Skin epidermis (tissue), 12 donors: ENCODE measurements at regions not wholly inside any gene's neighbourhood (a gene's known extent, or its start where the extent isn't known, plus 50 kb on each side); places are given as distances from the start of the nearest gene placed in this dataset.

Experiments
- H3K27ac ChIP-seq, 21 experiments: fragments of 200-600 bp; sonication (generic) in 11 of 21; one replicate each; pipeline ENCODE4 v1.5.0; 2020; ENCODE audit warnings: mild to moderate bottlenecking in 3 of 21, inconsistent platforms in 2 of 21, moderate library complexity in 2 of 21
- H3K4me3 ChIP-seq, 7 experiments: fragments of 200-600 bp; sonication (generic) in 2 of 7; one replicate each; pipeline ENCODE4 v1.5.0; 2020; ENCODE audit warnings: inconsistent platforms in 2 of 7, mild to moderate bottlenecking in 2 of 7, moderate library complexity in 1 of 7

GRCh38 chr2:128708106-128708816 is 389.6 kb upstream of the HS6ST1 start:
- no peak overlapping the region for H3K27ac ChIP-seq
- no peak overlapping the region for H3K4me3 ChIP-seq

GRCh38 chr2:128710242-128710641 is 391.6 kb upstream of the HS6ST1 start:
- no peak overlapping the region for H3K4me3 ChIP-seq
- H3K27ac ChIP-seq: no peak overlapping the region

GRCh38 chr2:128710729-128711128 is 392.1 kb upstream of the HS6ST1 start:
- no peak overlapping the region for H3K27ac ChIP-seq
- no peak overlapping the region for H3K4me3 ChIP-seq

GRCh38 chr2:128714285-128714684 is 395.6 kb upstream of the HS6ST1 start:
- H3K27ac ChIP-seq: no peak overlapping the region

DNA sequence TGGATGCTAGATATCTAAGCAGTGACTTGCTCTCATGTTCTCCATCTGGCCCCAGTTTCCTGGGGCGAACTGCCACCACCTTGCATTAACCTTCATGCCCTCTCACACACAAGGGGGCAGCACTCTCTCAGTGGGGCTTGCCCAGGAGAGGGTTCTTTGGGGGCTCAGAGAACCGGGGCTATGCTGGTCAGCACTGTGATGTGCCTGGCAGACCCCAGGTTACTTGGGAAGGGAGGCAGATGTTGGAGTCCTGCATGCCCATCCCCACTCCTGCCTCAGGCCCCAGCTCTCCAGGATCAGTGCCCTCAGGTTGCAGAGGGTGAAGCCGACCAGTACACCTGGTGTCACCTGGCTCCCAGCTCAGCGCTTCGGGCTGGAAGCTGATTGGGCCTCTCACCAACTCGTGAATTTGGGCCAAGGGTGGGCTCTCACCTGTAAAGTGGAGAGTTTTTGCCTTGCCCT is 396.2 kb upstream of the HS6ST1 start:
- no peak overlapping the region for H3K4me3 ChIP-seq
- no peak overlapping the region for H3K27ac ChIP-seq

More at GRCh38 chr2:128714285-128714684, 395.6 kb upstream of the HS6ST1 start:
- no peak overlapping the region for H3K4me3 ChIP-seq

DNA sequence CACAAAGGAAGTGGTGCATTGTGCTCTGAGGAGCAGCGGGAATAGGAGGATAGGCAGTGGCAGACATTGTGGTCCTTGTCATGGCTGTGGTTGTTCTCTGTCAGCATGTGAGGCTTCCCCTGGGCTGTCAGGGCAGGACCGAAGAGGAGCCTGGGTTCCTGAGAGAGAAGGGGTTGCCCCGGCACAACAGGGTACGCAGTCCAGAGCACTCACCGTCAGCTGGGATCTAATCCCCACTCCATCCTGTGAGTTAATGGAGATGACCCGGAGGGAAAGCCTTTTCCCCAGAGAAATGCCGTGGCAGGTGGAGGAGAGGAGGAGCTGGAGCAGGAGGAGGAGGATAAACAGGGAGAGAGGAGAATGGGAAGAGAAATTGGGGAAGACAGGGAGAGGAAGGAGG is 396.7 kb upstream of the HS6ST1 start:
- Histone ChIP-seq H3K4me3 (no peak overlapping the region), H3K27ac (no peak overlapping the region)

DNA sequence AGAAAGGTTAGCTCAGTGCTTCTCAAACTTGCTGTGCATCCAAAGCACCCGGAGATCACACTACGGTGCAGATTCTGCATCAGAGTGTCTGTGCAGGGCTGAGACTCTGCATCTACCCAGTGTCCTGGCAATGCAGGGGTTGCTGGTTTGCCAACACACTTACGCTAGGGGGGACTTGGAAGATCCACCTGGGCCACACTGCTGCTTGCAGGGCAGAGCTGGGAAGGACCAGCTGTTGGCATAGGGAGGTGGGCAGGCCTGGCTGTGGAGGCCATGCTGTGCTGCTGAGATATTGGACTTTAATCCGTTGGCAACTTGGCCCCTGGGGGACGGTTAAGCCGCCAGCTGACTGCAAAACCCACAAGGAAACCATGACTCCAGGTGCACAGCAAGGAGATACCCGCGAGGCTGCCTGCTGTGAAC is 397.6 kb upstream of the HS6ST1 start:
- Histone ChIP-seq H3K4me3 (no peak overlapping the region), H3K27ac (no peak overlapping the region)

- Histone ChIP-seq H3K4me3 (no peak overlapping the region), H3K27ac (no peak overlapping the region)
Observed at GRCh38 chr2:128717758-128718710, 399.4 kb upstream of the HS6ST1 start.

DNA sequence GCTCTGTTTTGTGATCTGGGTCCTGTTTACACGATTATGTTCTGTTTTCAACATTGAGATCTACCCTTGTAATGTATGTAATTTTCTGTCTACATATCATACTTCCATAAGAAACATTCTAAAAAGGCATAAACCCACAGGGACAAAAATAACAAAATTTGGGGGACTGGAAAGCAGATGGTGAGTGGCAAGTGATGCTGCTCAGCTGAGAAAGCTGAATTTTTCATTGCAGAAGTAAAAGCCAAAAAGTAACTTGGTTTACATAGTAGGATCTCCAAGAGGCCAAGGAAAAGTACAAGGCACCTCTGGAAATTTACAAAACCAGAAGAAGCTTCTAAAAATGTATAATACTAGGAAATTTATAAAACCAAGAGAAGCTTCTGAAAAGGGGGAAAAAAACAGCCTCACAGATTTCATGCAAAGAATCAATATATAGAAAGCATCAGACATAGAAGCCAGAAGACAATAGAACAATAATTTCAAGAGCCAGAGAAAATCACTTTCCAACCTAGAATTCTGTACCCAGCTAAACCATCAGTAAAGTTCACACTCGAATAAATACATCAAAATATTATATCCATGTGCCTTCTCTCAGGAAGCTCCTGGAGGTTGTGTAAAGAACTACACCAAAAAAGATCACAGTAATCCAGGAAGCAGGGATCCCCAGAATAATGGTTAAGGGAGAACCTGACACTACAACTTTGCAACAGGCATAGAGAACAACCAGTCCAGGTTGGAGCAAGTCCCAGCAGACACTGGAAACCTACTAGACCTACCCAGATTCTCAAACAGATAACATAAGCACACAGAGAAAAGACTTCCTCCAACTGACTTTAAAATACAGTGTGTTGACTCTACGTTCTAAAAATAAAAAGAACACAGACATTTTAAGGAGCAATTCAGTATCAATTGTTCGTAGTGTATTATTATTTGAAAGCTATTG is 401.7 kb upstream of the HS6ST1 start:
- Histone ChIP-seq H3K4me3 (no peak overlapping the region), H3K27ac (no peak overlapping the region)

- no peak overlapping the region for H3K4me3 ChIP-seq
- no peak overlapping the region for H3K27ac ChIP-seq
Observed at GRCh38 chr2:128721096-128721495, 402.4 kb upstream of the HS6ST1 start.

- H3K4me3 ChIP-seq: no peak overlapping the region
- H3K27ac ChIP-seq: no peak overlapping the region
Observed at GRCh38 chr2:128722489-128722888, 403.8 kb upstream of the HS6ST1 start.

DNA sequence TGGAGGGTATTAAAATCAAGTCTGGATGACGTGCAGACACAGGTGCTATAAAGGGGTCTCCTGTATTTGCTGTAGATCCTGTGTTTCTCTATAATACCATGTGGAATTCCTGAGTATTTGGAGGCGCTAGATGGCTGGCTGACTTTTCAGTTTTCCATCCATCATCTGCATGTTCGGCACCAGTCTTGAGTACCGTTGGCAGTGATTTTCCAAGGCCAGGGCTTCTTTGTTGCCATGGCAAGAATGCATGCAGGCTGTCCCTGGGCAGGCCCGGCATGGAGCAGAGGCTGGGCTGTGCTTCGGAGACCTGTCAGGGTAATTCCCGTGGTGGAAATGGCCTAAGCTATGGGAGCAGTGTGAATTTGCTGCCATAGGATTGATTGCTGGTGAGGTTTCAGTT is 405.9 kb upstream of the HS6ST1 start:
- no peak overlapping the region for H3K27ac ChIP-seq
- H3K4me3 ChIP-seq: no peak overlapping the region

DNA sequence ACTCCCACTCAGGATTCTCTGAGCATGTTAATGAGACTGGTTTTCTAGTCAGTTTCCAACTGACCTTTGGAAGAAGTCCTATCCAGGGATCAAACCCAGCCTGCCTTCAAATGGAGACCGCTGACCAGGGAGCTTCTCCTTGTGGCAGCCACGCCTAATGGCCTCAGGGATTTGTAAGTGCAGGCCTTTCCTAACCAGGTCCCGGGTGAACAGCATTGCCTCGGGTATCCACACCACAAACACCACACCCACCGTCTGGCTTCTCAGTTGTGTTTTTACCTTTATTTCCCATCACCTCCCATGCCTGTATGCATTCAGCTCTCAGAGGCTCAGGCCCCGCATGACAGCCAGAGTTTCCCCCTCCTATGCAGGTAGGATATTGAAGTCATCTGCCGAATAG is 406.3 kb upstream of the HS6ST1 start:
- H3K4me3 ChIP-seq: no peak overlapping the region
- H3K27ac ChIP-seq: no peak overlapping the region

DNA sequence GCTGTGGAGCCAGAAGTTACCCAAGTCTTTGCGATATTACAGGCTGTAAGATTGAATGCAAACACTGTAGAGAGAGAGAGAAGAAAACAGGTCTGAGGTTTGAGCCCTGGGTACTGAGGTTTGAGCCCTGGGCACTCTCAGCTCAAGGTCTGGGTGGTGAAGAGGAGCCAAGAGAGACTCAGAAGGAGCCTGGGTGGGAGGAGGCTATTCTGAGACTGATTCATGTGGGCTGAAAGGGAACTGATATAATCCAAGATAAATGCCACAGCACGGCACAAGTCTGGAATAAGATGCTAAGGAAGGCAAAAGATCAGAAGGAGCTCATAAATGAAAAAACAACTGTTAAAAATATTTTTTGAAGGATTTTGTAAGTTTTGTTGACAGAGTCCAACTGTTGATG is 407.6 kb upstream of the HS6ST1 start:
- Histone ChIP-seq H3K27ac (no peak overlapping the region), H3K4me3 (no peak overlapping the region)

GRCh38 chr2:128726911-128727310 is 408.2 kb upstream of the HS6ST1 start:
- H3K4me3 ChIP-seq: no peak overlapping the region
- peak overlapping the region in 3 of 21 experiments; percentile 45 to 70 (median 67) for H3K27ac ChIP-seq

DNA sequence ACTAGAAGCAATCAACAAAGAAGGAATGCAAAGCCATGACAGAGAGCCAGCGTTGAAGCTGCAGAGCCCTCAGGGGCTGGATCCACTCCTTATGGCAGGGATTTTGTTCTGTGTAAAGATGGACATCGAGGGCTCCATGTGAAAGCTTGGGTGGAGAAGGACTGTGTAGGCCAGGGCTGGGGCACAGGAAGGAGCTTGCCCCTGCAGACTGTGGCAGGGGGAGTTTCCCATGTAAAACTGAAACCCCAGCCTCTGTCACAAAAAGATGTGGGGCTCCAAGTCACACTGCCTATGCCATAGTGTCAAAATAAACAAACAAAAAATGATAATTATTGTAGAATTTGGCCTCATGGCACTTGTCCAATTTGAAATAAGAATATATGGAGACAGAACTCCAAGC is 408.7 kb upstream of the HS6ST1 start:
- H3K4me3 ChIP-seq: no peak overlapping the region

GRCh38 chr2:128727914-128728313 is 409.2 kb upstream of the HS6ST1 start:
- Histone ChIP-seq H3K4me3 (no peak overlapping the region), H3K27ac (peak overlapping the region in 6 of 21 experiments; percentile 17 to 70 (median 34))

More for the DNA sequence above, 408.7 kb upstream of the HS6ST1 start:
- peak overlapping the region in 8 of 21 experiments; percentile 17 to 70 (median 34) for H3K27ac ChIP-seq

DNA sequence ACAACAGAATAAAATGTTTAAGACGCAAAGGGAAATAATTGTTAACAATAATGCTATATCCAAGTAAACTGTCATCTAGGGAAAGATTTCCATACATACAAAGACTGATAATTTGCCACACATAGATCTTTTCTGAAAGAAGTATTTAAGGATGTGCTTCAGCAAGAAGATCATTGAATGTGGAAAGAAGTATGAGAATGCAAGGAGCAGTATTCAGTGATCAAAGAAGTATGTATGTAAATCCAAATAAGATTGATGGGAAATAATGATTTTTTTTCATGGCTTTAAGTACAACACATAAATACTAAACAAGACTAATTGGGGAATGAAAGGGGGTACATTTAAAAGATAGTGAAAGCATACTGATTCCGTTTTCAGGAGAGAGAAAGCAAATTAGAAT is 410.4 kb upstream of the HS6ST1 start:
- Histone ChIP-seq H3K27ac (no peak overlapping the region), H3K4me3 (no peak overlapping the region)

DNA sequence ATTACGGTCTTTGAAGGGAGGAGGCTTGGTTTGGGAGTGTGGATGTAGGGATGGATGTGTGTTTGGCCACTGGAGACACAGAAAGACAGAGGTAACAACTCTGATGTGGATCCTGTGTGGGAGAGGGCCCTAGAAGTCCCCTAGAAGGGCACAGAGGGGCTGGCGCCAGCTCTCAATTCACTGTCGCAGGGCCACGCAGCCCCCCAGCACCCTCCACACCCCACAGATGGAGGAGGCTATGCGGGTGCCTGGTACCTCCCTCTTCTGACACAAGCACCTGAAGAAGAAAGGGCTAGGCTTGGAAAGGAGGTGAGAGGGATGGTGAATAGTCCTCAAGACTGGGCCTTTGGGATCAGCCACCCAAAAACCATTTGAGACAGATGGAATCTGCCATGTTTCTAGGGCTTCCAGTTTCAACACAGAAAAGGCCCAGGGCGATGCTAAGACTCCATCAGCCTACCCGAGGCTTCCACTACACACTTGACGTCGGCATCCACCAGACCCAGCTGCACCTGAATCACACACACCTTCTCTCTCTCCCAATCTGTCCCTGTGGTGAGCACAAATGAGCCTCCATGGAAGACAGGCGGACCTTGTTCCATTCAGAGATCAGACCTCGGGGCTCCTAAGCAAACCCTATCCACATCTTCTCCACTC is 413.5 kb upstream of the HS6ST1 start:
- no peak overlapping the region for H3K4me3 ChIP-seq
- H3K27ac ChIP-seq: no peak overlapping the region
